DOHH2 (cell line): ENCODE measurements at regions not wholly inside any gene's neighbourhood (a gene's known extent, or its start where the extent isn't known, plus 50 kb on each side); places are given as distances from the start of the nearest gene placed in this dataset.

Experiments used
- H3F3A ChIP-seq: fragments of 200-600 bp; sonication (generic), shearing (Covaris generic); 2 replicates; pipeline ENCODE4 v1.6.0; 2016; ENCODE audit warnings: antibody characterized with exemption, mild to moderate bottlenecking; ENCODE audit not compliant: control insufficient read depth, insufficient read depth
- H3K27ac ChIP-seq: fragments of 200-600 bp; sonication (generic); 2 replicates; pipeline ENCODE4 v1.5.1; 2014; ENCODE audit warnings: low read depth, mild to moderate bottlenecking, low read length, moderate library complexity
- H3K27me3 ChIP-seq: fragments of 200-600 bp; sonication (generic); 2 replicates; pipeline ENCODE4 v1.6.1; 2014; ENCODE audit warnings: mild to moderate bottlenecking, low read length, mixed read lengths; ENCODE audit not compliant: control insufficient read depth
- H3K36me3 ChIP-seq: fragments of 200-600 bp; sonication (generic); 2 replicates; pipeline ENCODE4 v1.6.1; 2014; ENCODE audit warnings: mild to moderate bottlenecking, low read length, moderate library complexity, mixed read lengths; ENCODE audit not compliant: control insufficient read depth
- H3K4me1 ChIP-seq: fragments of 200-600 bp; sonication (generic); 2 replicates; pipeline ENCODE4 v1.6.1; 2014; ENCODE audit warnings: mild to moderate bottlenecking, low read length, mixed read lengths; ENCODE audit not compliant: control insufficient read depth
- H3K4me2 ChIP-seq: fragments of 200-600 bp; sonication (generic); 2 replicates; pipeline ENCODE4 v1.6.0; 2014; ENCODE audit warnings: mild to moderate bottlenecking, low read length, moderate library complexity
- H3K4me3 ChIP-seq: fragments of 200-600 bp; sonication (generic); 2 replicates; pipeline ENCODE4 v1.5.1; 2014; ENCODE audit warnings: mild to moderate bottlenecking, low read length, mixed read lengths
- H3K79me2 ChIP-seq: fragments of 200-600 bp; sonication (generic); 2 replicates; pipeline ENCODE4 v1.6.1; 2014; ENCODE audit warnings: mild to moderate bottlenecking, low read length, mixed read lengths; ENCODE audit not compliant: control insufficient read depth
- H3K9me2 ChIP-seq: fragments of 200-600 bp; sonication (generic); replicated peaks from 2 replicates; pipeline ENCODE4 v1.6.1; 2014; ENCODE audit warnings: mild to moderate bottlenecking, low read length, mixed read lengths; ENCODE audit not compliant: control insufficient read depth
- H3K9me3 ChIP-seq: fragments of 200-600 bp; sonication (generic); 2 replicates; pipeline ENCODE4 v1.6.1; 2014; ENCODE audit warnings: antibody characterized with exemption, low read length, mixed read lengths; ENCODE audit not compliant: control insufficient read depth, insufficient read depth
- H4K20me1 ChIP-seq: fragments of 200-600 bp; sonication (generic); 2 replicates; pipeline ENCODE4 v1.6.0; 2014; ENCODE audit warnings: low read depth, mild to moderate bottlenecking, antibody characterized with exemption, low read length, moderate library complexity; ENCODE audit not compliant: control insufficient read depth, insufficient read depth
- EZH2phosphoT487 ChIP-seq: fragments of 200-600 bp; sonication (generic); IDR thresholded peaks from 2 replicates; pipeline ENCODE4 v1.6.1; 2017; ENCODE audit warnings: borderline replicate concordance, mild to moderate bottlenecking, antibody characterized with exemption, low read length, moderate library complexity, mixed read lengths
- TF ChIP-seq, protein P1 (sequence below): fragments of 200-600 bp; sonication (generic); IDR thresholded peaks from one replicate; pipeline ENCODE4 v1.5.1; 2014; ENCODE audit warnings: antibody characterized with exemption, mild to moderate bottlenecking, low read depth, low read length; ENCODE audit not compliant: poor library complexity, severe bottlenecking

- Histone ChIP-seq H3K4me2 (no peak overlapping the region), H3K9me3 (no peaks in the 10 kb centered on the region; the same call in 1 of the 2 replicates), H3K27ac (no peak overlapping the region), H3K79me2 (no peaks in the 10 kb centered on the region), H3K9me2 (no peaks in the 10 kb centered on the region), H3K4me1 (no peaks in the 10 kb centered on the region), H3F3A (no peaks in the 10 kb centered on the region), H4K20me1 (no peaks in the 10 kb centered on the region), H3K27me3 (no peaks in the 10 kb centered on the region), H3K4me3 (no peak overlapping the region), H3K36me3 (no peaks in the 10 kb centered on the region)
- TF ChIP-seq EZH2phosphoT487, result no peak
- TF ChIP-seq, protein P1, sequence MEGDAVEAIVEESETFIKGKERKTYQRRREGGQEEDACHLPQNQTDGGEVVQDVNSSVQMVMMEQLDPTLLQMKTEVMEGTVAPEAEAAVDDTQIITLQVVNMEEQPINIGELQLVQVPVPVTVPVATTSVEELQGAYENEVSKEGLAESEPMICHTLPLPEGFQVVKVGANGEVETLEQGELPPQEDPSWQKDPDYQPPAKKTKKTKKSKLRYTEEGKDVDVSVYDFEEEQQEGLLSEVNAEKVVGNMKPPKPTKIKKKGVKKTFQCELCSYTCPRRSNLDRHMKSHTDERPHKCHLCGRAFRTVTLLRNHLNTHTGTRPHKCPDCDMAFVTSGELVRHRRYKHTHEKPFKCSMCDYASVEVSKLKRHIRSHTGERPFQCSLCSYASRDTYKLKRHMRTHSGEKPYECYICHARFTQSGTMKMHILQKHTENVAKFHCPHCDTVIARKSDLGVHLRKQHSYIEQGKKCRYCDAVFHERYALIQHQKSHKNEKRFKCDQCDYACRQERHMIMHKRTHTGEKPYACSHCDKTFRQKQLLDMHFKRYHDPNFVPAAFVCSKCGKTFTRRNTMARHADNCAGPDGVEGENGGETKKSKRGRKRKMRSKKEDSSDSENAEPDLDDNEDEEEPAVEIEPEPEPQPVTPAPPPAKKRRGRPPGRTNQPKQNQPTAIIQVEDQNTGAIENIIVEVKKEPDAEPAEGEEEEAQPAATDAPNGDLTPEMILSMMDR, result no peak
Measured at GRCh38 chr18:1421502-1421901, 516.8 kb downstream of the ADCYAP1 start.

DNA sequence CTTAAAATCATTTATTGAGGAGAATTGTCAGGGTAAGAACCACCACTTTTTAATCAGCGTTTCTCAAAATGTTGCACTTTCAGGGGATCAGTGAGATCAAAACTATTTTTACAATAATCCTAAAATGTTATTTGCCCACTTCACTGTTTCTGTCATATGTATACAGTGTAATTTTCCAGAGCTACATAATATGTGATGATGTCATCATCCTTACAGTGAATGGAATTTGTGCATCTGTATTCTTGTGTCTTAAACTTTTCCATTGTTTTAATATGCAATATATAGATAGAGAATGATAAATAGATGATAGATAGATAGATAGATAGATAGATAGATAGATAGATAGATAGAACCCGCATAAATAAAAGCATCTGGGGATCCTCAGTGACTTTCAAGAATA, 518.0 kb downstream of the ADCYAP1 start:
- no peaks in the 10 kb centered on the region for H3F3A ChIP-seq
- TF ChIP-seq, protein P1, result no peak
- TF ChIP-seq EZH2phosphoT487, result no peak
- no peaks in the 10 kb centered on the region for H3K9me2 ChIP-seq
- no peak overlapping the region for H3K27ac ChIP-seq
- no peaks in the 10 kb centered on the region for H3K27me3 ChIP-seq
- H3K4me1 ChIP-seq, result no peaks in the 10 kb centered on the region
- H4K20me1 ChIP-seq, result no peaks in the 10 kb centered on the region
- no peaks in the 10 kb centered on the region for H3K36me3 ChIP-seq
- H3K4me3 ChIP-seq, result no peak overlapping the region
- H3K4me2 ChIP-seq, result no peak overlapping the region
- H3K79me2 ChIP-seq, result no peaks in the 10 kb centered on the region
- no peaks in the 10 kb centered on the region; the same call in 1 of the 2 replicates for H3K9me3 ChIP-seq

GRCh38 chr18:1425679-1426078, 521.0 kb downstream of the ADCYAP1 start:
- H3K4me2 ChIP-seq, result no peak overlapping the region
- H3K9me2 ChIP-seq, result no peaks in the 10 kb centered on the region
- H3K27ac ChIP-seq, result no peak overlapping the region
- H3K4me3 ChIP-seq, result no peak overlapping the region
- H3F3A ChIP-seq, result no peaks in the 10 kb centered on the region
- no peaks in the 10 kb centered on the region for H3K4me1 ChIP-seq
- H3K9me3 ChIP-seq, result no peaks in the 10 kb centered on the region
- H3K27me3 ChIP-seq, result no peaks in the 10 kb centered on the region
- H4K20me1 ChIP-seq, result no peaks in the 10 kb centered on the region
- no peak for TF ChIP-seq EZH2phosphoT487
- TF ChIP-seq, protein P1, result no peak
- no peaks in the 10 kb centered on the region for H3K79me2 ChIP-seq
- H3K36me3 ChIP-seq, result no peaks in the 10 kb centered on the region

DNA sequence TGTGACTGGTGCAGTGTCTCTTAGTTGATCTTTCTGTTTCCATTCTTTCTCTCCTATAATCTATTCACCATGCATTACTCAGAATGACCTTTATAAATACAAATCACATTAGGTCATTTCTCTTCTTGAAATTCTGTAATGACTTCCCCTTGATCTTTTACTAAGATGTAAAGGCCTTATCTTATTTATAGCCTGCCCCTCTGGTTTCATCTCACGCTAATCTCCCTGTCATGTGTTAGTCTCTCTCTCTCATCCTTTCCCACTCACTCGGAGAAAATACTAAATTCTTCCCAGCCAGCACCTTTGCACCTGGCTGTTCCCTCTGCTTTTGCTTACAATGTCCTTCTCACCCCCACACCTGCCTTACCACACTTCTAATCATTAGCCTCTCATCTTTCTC, 530.8 kb downstream of the ADCYAP1 start:
- Histone ChIP-seq H3K9me2 (no peaks in the 10 kb centered on the region), H3K4me1 (no peaks in the 10 kb centered on the region), H3F3A (no peaks in the 10 kb centered on the region), H3K4me2 (no peak overlapping the region), H3K9me3 (no peaks in the 10 kb centered on the region), H3K27me3 (no peaks in the 10 kb centered on the region), H3K4me3 (no peak overlapping the region), H3K36me3 (no peaks in the 10 kb centered on the region), H3K27ac (no peak overlapping the region), H4K20me1 (no peaks in the 10 kb centered on the region), H3K79me2 (no peaks in the 10 kb centered on the region)
- TF ChIP-seq, protein P1, result no peak
- TF ChIP-seq EZH2phosphoT487, result no peak
